ENCODE measurements at regions not wholly inside any gene's neighbourhood (a gene's known extent, or its start where the extent isn't known, plus 50 kb on each side); places are given as distances from the start of the nearest gene placed in this dataset.

GRCh38 chr4:156217236-156217635, 263.6 kb upstream of the CTSO start:
- DNase-seq, result no peak

GRCh38 chr4:156201050-156201449, 247.4 kb upstream of the CTSO start:
- no peak for DNase-seq

GRCh38 chr4:156198511-156198910, 244.8 kb upstream of the CTSO start:
- no peak for DNase-seq

GRCh38 chr4:156197216-156197615, 243.6 kb upstream of the CTSO start:
- no peak for DNase-seq

GRCh38 chr4:156196722-156197121, 243.1 kb upstream of the CTSO start:
- DNase-seq, result no peak

- peak; percentile 17 for DNase-seq
Observed at GRCh38 chr4:156195914-156196313, 242.2 kb upstream of the CTSO start.

- DNase-seq, result no peak
Observed at GRCh38 chr4:156194896-156195295, 241.2 kb upstream of the CTSO start.

GRCh38 chr4:156193800-156194199, 240.1 kb upstream of the CTSO start:
- no peak for DNase-seq

- DNase-seq, result no peak
Observed at GRCh38 chr4:156193106-156193505, 239.4 kb upstream of the CTSO start.

- DNase-seq, result no peak
Observed at GRCh38 chr4:156192033-156192432, 238.4 kb upstream of the CTSO start.

- DNase-seq, result no peak
Observed at GRCh38 chr4:156191044-156191781, 237.5 kb upstream of the CTSO start.

- DNase-seq, result no peak
Observed at GRCh38 chr4:156190615-156191014, 236.9 kb upstream of the CTSO start.

GRCh38 chr4:156188596-156188995, 234.9 kb upstream of the CTSO start:
- no peak for DNase-seq

GRCh38 chr4:156186111-156186510, 232.4 kb upstream of the CTSO start:
- DNase-seq, result no peak

- no peak for DNase-seq
Observed at GRCh38 chr4:156185514-156186055, 231.9 kb upstream of the CTSO start.

GRCh38 chr4:156182269-156182668, 228.6 kb upstream of the CTSO start:
- DNase-seq, result no peak

GRCh38 chr4:156177941-156178340, 224.3 kb upstream of the CTSO start:
- DNase-seq, result no peak

- DNase-seq, result no peak
Observed at GRCh38 chr4:156176896-156177295, 223.2 kb upstream of the CTSO start.

- peak; percentile 24 for DNase-seq
Observed at GRCh38 chr4:156173937-156174336, 220.3 kb upstream of the CTSO start.

- no peak for DNase-seq
Observed at GRCh38 chr4:156173486-156173885, 219.8 kb upstream of the CTSO start.

- no peak for DNase-seq
Observed at GRCh38 chr4:156169861-156170260, 216.2 kb upstream of the CTSO start.

GRCh38 chr4:156169011-156169410, 215.3 kb upstream of the CTSO start:
- DNase-seq, result peak; percentile 86

GRCh38 chr4:156168288-156168687, 214.6 kb upstream of the CTSO start:
- no peak for DNase-seq

- DNase-seq, result no peak
Observed at GRCh38 chr4:156158747-156159146, 205.1 kb upstream of the CTSO start.

GRCh38 chr4:156154978-156155377, 201.3 kb upstream of the CTSO start:
- DNase-seq, result peak; percentile 11

All from OCI-M1 (cell line).